Right lung (tissue), 2 donors: ENCODE measurements at regions not wholly inside any gene's neighbourhood (a gene's known extent, or its start where the extent isn't known, plus 50 kb on each side); places are given as distances from the start of the nearest gene placed in this dataset.
A peak's percentile ranks its signal among the peaks of the same experiment; 100 is the strongest.
"Not testable (repeated sequence)": the region's sequence is repeated elsewhere in the genome, so short reads cannot be mapped to it uniquely, and the experiment has no call there.

Experiments used
- DNase-seq, 2 donors: peaks; one replicate each; pipeline ENCODE4 v3.0.0-alpha.2; 2013

DNA sequence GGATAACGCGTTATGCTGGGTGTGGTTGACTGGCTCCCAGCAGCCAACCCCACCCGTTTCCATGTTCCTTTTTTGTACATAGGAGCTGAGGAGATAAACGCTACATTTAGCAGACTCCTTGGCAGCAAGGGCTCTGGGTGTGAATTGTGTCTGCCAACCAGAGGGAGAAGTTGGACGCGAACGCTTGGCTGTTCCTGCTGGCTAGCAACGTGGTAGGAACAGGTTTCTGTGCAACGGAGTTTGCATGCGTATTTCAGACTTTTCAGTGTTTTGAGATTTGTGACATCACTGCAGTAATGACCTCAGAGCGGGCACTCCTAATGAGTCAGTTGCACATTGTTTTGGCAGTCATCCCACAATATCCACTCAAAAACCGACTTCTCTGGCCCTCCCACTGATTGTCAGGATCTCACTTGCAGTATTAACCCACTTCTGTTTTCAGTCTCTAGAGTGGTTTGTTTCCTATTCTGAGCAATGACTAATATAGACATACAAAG lies 98.7 kb upstream of the RGS1 start:
- DNase-seq = no peak

- DNase-seq = peak in 1 of 2 donors; percentile 31
Measured at GRCh38 chr1:192477630-192478029, 97.9 kb upstream of the RGS1 start.

GRCh38 chr1:192485692-192486436 lies 89.7 kb upstream of the RGS1 start:
- peak; percentile 63 to 71 for DNase-seq

DNA sequence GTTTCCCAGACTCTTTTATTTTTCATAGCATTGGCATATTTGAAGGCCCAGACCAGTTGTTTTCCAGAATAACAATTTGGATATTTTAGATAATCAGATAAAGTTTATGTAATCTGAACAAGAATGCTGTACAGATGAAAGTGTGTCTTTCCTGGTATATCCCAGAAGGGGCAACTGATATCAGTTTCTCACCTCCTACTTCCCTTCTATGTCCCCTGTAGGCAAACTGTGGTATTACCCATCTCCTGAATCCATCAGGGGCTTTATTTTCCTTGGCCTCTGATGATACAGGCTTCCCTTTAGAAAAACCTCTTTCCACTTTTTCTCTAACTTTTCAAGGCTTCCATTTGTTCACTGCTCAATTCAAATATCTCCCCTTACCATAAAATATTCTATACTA lies 87.5 kb upstream of the RGS1 start:
- no peak for DNase-seq

DNA sequence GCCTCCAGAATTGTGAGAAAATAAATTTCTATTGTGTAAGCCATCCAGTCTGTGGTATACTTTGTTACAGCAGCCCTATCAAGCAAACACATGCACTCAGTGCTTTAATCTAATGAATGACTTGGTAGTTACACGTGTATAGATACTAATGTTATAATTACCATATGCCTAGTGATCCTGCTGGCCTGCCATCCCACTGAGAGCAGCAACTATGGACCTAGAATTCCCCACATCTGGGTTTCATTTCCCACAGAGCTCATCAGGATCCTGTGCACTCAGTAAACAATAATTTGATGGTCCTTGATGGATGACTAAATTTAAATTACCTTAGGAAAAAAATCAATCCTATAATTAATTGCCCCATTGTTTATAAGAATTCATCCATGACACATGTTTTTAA lies 86.5 kb upstream of the RGS1 start:
- DNase-seq = no peak

- DNase-seq = peak; percentile 64 to 73
Measured at GRCh38 chr1:192489748-192490147, 85.8 kb upstream of the RGS1 start.

DNA sequence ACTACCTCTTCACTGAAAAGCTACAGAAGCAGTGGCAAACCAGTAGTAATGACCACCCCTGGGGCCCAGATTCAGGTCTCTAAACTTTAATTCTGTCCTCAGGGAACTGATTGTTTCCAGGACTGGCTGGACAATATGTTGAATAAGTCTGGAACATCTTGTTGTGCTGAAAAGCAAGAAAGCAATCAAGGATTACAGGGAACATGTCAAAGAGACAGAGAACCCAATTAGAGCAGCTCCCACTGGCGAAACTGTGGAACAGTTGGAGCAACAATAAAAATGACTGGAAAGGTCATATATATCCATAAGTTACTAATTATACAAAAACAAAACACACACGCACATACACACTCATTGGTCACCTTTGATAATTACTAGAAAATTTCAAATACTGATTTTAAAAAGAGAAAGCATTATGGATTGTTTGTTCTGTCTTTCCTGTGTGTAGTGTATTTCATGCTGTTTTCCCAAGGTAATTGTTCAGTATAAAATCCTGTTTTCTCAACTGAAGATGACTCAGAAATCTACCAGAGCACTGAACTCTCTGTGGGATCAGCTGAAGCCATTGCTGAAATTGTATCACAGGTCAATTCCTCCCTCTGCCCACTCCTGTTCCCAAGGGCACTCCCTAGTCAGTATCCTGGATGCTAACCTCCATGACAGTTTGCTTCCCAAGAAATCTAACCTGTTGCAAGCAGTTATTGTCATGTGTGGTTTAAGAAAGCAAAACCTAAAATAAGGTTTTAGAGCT lies 83.6 kb upstream of the RGS1 start:
- no peak for DNase-seq

- no peak for DNase-seq
Measured at GRCh38 chr1:192493584-192493983, 82.0 kb upstream of the RGS1 start.

GRCh38 chr1:192496369-192497056 lies 79.1 kb upstream of the RGS1 start:
- DNase-seq = no peak

DNA sequence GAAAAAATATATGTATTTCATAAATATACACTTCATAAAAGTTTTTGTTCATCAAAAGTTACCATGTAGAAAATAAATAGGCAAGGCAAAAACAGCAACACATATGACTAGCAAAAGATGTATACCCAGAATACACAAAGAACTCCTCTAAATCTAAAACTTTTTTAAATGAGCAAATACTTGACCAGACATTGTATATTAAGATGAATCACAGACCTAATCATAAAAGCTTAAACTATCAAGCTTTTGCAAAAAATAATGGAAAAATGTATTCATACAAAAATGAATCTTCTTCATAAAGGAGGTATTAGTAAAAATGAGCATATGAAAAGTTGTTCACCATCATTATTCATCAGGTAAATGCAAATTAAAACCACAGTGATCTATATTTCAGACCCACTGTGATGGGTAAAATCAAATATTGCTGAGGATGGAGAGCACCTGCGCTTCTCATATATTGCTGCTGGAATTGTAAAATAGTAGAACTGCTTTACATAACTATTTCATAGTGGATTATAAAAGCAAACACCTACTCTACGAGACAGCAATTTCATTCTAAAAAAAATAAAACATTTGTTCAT lies 78.3 kb upstream of the RGS1 start:
- no peak for DNase-seq

DNA sequence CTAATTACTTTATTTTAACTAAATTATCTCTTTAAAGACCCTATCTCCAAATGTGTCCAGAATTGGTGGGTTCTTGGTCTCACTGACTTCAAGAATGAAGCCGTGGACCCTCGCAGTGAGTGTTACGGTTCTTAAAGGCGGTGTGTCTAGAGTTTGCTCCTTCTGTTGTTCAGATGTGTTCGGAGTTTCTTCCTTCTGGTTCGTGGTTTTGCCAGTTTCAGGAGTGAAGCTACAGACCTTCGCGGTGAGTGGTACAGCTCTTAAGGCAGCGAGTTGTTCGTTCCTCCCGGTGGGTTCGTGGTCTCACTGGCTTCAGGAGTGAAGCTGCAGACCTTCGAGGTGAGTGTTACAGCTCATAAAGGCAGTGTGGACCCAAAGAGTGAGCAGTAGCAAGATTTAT lies 77.5 kb upstream of the RGS1 start:
- not testable (repeated sequence) for DNase-seq

DNA sequence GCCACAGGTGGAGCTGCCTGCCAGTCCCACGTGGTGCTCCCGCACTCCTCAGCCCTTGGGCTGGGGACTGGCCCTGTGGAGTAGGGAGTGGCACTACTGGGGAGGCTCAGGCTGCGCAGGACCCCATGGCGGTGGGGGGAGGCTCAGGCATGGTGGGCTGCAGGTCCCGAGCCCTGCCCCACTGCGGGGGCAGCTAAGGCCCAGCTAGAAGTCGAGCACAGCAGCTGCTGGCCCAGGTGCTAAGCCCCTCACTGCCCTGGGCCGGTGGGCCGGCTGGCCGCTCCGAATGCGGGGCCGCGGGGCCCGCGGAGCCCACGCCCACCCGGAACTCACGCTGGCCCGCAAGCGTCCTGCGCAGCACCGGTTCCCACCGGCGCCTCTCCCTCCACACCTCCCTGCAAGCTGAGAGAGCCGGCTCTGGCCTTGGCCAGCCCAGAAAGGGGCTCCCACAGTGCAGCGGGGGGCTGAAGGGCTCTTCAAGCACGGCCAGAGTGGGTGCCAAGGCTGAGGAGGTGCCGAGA lies 76.5 kb upstream of the RGS1 start:
- not testable (repeated sequence) for DNase-seq

- DNase-seq = not testable (repeated sequence)
Measured at GRCh38 chr1:192500541-192500940, 75.0 kb upstream of the RGS1 start.

DNA sequence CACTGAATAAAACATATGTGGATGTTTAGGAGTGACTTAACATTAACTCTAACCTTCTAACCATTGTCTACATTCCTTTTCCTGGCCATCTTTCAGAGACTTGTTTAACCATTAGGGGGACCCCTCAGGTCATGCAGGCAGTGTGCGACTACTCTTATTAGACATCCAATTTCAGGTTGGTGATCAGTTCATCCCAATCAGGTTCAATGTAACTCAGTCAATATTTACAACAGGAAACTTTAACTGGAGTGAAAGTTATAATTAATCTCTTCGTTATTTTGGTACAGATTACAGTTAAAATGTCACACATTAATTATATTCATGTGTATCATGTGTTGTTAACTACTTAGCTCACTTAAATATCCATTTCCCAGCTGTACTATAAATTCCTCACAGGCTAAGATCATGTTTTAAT lies 68.8 kb upstream of the RGS1 start:
- DNase-seq = no peak

GRCh38 chr1:192512426-192513162 lies 63.0 kb upstream of the RGS1 start:
- no peak for DNase-seq

- no peak for DNase-seq
Measured at GRCh38 chr1:192513196-192513595, 62.4 kb upstream of the RGS1 start.

GRCh38 chr1:192513697-192514096 lies 61.9 kb upstream of the RGS1 start:
- no peak for DNase-seq

GRCh38 chr1:192516776-192517297 lies 58.7 kb upstream of the RGS1 start:
- DNase-seq = no peak

DNA sequence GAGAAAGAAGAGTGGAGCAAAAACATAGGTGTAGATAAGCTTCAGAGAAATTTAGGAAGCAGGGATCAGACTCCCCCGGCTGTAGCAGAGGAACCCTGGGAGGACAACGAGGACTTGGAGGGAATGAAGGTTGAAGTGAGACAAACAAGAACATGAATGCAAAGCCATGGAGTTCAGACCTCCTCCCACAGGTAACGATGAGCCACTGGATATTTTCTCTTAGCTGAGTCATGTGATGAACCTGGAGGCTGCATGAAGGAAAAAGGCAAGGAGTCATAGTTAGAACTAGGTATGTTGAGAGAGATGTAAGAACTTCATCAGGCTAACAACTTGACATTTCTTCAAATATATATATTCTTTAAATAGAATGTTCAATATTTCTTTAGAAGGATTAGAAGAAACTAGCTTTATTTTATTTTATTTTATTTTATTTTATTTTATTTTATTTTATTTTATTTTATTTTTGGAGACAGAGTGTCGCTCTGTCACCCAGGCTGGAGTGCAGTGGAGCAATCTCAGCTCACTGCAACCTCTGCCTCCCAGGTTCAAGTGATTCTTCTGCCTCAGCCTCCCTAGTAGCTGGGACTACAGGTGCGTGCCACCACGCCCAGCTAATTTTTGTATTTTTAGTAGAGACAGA lies 57.7 kb upstream of the RGS1 start:
- DNase-seq = not testable (repeated sequence)

GRCh38 chr1:192518700-192519099 lies 56.9 kb upstream of the RGS1 start:
- no peak for DNase-seq
